GM18870 (cell line): ENCODE measurements at regions not wholly inside any gene's neighbourhood (a gene's known extent, or its start where the extent isn't known, plus 50 kb on each side); places are given as distances from the start of the nearest gene placed in this dataset.

Experiments used
- ATAC-seq: cut with Tn5 transposase; IDR thresholded peaks from one replicate; pipeline ENCODE4 v1.9.1; 2021; ENCODE audit warnings: moderate library complexity; ENCODE audit not compliant: unreplicated experiment

GRCh38 chr2:221064058-221064854 is 507.8 kb downstream of the EPHA4 start:
- ATAC-seq, result no peak

GRCh38 chr2:221064880-221065279 is 507.2 kb downstream of the EPHA4 start:
- no peak for ATAC-seq

GRCh38 chr2:221068123-221068522 is 504.0 kb downstream of the EPHA4 start:
- ATAC-seq, result no peak

GRCh38 chr2:221070106-221070505 is 502.0 kb downstream of the EPHA4 start:
- no peak for ATAC-seq

- ATAC-seq, result no peak
These were observed 498.6 kb downstream of the EPHA4 start for GRCh38 chr2:221073326-221074049.

GRCh38 chr2:221074238-221074637 is 497.9 kb downstream of the EPHA4 start:
- no peak for ATAC-seq

GRCh38 chr2:221075203-221075602 is 496.9 kb downstream of the EPHA4 start:
- ATAC-seq, result no peak

GRCh38 chr2:221077251-221077650 is 494.9 kb downstream of the EPHA4 start:
- ATAC-seq, result no peak

GRCh38 chr2:221077799-221078198 is 494.3 kb downstream of the EPHA4 start:
- ATAC-seq, result no peak

GRCh38 chr2:221085341-221085900 is 486.7 kb downstream of the EPHA4 start:
- ATAC-seq, result no peak

GRCh38 chr2:221085936-221086335 is 486.2 kb downstream of the EPHA4 start:
- ATAC-seq, result no peak

- ATAC-seq, result no peak
These were observed 484.3 kb downstream of the EPHA4 start for GRCh38 chr2:221087779-221088178.

- ATAC-seq, result no peak
These were observed 483.6 kb downstream of the EPHA4 start for GRCh38 chr2:221088506-221088905.

- ATAC-seq, result no peak
These were observed 476.7 kb downstream of the EPHA4 start for GRCh38 chr2:221095356-221095755.

- ATAC-seq, result no peak
These were observed 475.2 kb downstream of the EPHA4 start for GRCh38 chr2:221096706-221097567.

- no peak for ATAC-seq
These were observed 474.6 kb downstream of the EPHA4 start for GRCh38 chr2:221097568-221097915.

GRCh38 chr2:221097949-221098348 is 474.2 kb downstream of the EPHA4 start:
- ATAC-seq, result no peak

- ATAC-seq, result no peak
These were observed 471.5 kb downstream of the EPHA4 start for GRCh38 chr2:221100467-221101089.

GRCh38 chr2:221102896-221103688 is 469.0 kb downstream of the EPHA4 start:
- no peak for ATAC-seq

GRCh38 chr2:221103930-221104329 is 468.2 kb downstream of the EPHA4 start:
- ATAC-seq, result no peak
